B cell (primary cell): ENCODE measurements at regions not wholly inside any gene's neighbourhood (a gene's known extent, or its start where the extent isn't known, plus 50 kb on each side); places are given as distances from the start of the nearest gene placed in this dataset.

ENCODE experiments used
- CTCF ChIP-seq: fragments of 200-600 bp; IDR thresholded peaks from one replicate; pipeline ENCODE4 v1.8.0; 2022; ENCODE audit warnings: antibody characterized with exemption, mild to moderate bottlenecking
- EZH2 ChIP-seq: IDR thresholded peaks from 2 replicates; pipeline ENCODE4 v1.6.1; 2012; ENCODE audit warnings: borderline replicate concordance, low read depth, mild to moderate bottlenecking, moderate library complexity, low read length; ENCODE audit not compliant: insufficient read depth, poor library complexity, severe bottlenecking

DNA sequence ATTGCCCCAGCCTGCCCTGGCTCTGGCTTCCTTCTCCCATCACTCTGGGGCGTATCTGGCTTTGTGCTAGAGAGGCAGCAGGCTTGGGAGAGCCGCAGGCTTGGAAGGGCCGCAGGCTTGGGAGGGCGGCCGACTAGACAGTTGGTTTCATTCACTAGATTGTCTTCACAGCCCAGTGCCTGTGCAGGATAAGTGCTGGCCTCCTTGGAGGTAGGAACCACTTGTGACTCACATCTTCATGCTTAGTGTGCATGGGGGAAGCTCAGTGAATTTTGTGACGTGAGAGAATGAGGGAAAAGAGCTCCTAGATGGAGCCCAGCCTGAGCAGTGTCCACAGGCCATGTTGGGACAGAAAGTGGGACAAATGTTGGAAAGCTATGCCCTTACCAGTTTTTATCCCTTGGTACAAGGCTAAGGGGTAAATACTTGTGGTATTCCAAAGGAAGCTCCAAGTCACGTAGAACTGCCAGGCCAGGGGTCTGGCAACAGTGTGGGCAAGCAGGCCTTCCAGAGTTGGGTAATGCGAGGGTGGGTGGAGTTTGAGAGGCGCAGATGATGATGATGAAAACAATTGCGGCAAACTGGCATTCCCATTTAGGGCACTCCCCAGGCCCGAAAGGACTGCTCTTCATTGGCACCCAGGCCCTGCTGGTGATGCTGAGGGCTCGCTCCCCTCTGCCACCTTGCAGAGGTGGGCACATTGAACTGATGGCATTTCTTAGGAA is 100.1 kb downstream of the DDX1 start:
- TF ChIP-seq CTCF = no peak
- no peak for TF ChIP-seq EZH2
